Omental fat pad (tissue), 3 donors: ENCODE measurements at regions not wholly inside any gene's neighbourhood (a gene's known extent, or its start where the extent isn't known, plus 50 kb on each side); places are given as distances from the start of the nearest gene placed in this dataset.

Source experiments
- ATAC-seq: fragments of 150-250 bp; one replicate; pipeline ENCODE4 v1.9.1; 2016; ENCODE audit warnings: mild to moderate bottlenecking, moderate library complexity; ENCODE audit not compliant: low FRiP score
- DNase-seq: peaks from one replicate; pipeline ENCODE4 v3.0.0-alpha.2; 2019; ENCODE audit warnings: low spot score
- TF ChIP-seq, protein P1 (sequence below), 3 donors: fragments of 450-650 bp; IDR thresholded peaks; one replicate each; pipeline ENCODE4 v1.5.1; 2016 to 2017; ENCODE audit warnings: antibody characterized with exemption in 3 of 3, mild to moderate bottlenecking in 3 of 3, moderate library complexity in 2 of 3

GRCh38 chr1:30262158-30262557 is 461.2 kb downstream of the MATN1 start:
- DNase-seq, result no peak
- no peak for ATAC-seq
- TF ChIP-seq, protein P1, sequence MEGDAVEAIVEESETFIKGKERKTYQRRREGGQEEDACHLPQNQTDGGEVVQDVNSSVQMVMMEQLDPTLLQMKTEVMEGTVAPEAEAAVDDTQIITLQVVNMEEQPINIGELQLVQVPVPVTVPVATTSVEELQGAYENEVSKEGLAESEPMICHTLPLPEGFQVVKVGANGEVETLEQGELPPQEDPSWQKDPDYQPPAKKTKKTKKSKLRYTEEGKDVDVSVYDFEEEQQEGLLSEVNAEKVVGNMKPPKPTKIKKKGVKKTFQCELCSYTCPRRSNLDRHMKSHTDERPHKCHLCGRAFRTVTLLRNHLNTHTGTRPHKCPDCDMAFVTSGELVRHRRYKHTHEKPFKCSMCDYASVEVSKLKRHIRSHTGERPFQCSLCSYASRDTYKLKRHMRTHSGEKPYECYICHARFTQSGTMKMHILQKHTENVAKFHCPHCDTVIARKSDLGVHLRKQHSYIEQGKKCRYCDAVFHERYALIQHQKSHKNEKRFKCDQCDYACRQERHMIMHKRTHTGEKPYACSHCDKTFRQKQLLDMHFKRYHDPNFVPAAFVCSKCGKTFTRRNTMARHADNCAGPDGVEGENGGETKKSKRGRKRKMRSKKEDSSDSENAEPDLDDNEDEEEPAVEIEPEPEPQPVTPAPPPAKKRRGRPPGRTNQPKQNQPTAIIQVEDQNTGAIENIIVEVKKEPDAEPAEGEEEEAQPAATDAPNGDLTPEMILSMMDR (IDR thresholded peaks at IDR 0.05), result no peak

DNA sequence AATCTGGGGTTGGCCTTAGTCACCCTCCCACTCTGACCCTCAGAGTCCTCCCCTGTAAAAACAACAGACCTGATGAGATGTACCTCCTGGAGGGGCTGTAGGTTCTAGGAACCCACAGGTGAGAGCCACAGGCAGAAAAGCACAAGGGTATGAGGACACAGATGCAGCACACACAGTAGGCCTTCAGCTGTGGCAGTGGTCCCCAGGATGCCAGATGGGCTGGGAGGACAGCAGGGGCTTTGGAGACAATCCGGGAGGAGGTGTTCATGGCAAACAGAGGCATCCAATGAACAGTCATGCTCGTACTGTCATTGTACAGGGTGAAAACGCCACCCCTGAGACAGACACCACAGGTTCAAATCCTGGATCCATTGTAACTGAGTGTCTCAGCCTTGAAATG is 463.1 kb downstream of the MATN1 start:
- ATAC-seq, result no peak

GRCh38 chr1:30259631-30260030 is 463.8 kb downstream of the MATN1 start:
- no peak for DNase-seq
- TF ChIP-seq, protein P1 (IDR thresholded peaks at IDR 0.05), result no peak
- ATAC-seq, result no peak

More for the DNA sequence above, 463.1 kb downstream of the MATN1 start:
- DNase-seq, result no peak
- TF ChIP-seq, protein P1 (IDR thresholded peaks at IDR 0.05), result no peak

GRCh38 chr1:30258876-30259275 is 464.5 kb downstream of the MATN1 start:
- no peak for ATAC-seq
- TF ChIP-seq, protein P1 (IDR thresholded peaks at IDR 0.05), result no peak
- no peak for DNase-seq

- DNase-seq (no peak), ATAC-seq (no peak)
- TF ChIP-seq, protein P1 (IDR thresholded peaks at IDR 0.05), result no peak
Measured at GRCh38 chr1:30258471-30258870, 464.9 kb downstream of the MATN1 start.

GRCh38 chr1:30257742-30258380 is 465.5 kb downstream of the MATN1 start:
- no peak for ATAC-seq
- no peak for DNase-seq
- TF ChIP-seq, protein P1 (IDR thresholded peaks at IDR 0.05), result no peak

DNA sequence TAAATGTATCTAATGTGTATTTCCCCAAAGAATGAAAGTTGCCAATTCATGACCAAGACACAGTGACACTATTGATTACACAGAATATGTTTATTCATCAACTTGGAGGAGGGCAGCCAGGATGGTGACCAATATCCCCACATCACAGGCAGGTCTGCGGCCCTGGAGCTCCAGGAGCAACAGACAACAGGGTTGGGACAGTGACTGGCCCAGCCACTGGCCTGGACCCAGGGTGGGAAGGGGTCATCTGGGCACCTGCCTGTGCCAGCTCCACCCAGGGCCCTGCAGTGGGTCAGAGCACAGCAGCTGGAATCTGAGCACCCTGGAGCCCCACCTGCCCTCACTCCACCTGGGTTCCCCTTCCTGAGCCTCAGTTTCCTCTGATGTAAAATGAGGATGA is 466.1 kb downstream of the MATN1 start:
- TF ChIP-seq, protein P1 (IDR thresholded peaks at IDR 0.05), result no peak
- no peak for ATAC-seq
- DNase-seq, result no peak
